ENCODE measurements at regions not wholly inside any gene's neighbourhood (a gene's known extent, or its start where the extent isn't known, plus 50 kb on each side); places are given as distances from the start of the nearest gene placed in this dataset.

GRCh38 chr14:101380512-101380911 is 180.8 kb upstream of the DIO3 start:
- H3K9ac ChIP-seq (ENCODE audit: insufficient read depth, low read depth, low read length), result no peak overlapping the region
- no peaks in the 10 kb centered on the region for H3K79me2 ChIP-seq (ENCODE audit: insufficient read depth, low read length)
- POLR2A ChIA-PET, result no interaction called here
- no peak for FAIRE-seq
- no peak overlapping the region for H3K4me2 ChIP-seq (ENCODE audit: low read depth, low read length)
- H3K36me3 ChIP-seq (replicated peaks in 1 of 2; ENCODE audit: control insufficient read depth in 1 of 2, insufficient read depth in 2 of 2, low read length in 2 of 2), result no peaks in the 10 kb centered on the region
- peaks cover 14% of the 10 kb centered on the region; the same call in 1 of the 2 replicates for H3K9me3 ChIP-seq (ENCODE audit: low read length)
- ATAC-seq, result no peak
- no peak for DNase-seq (ENCODE audit: low spot score)
- intact Hi-C loops (cut with micrococcal nuclease; ENCODE audit: unreplicated experiment) (no loop called here), in situ Hi-C loops (cut with HindIII; ENCODE audit: extremely low pct_ligation_motif_present, low pct_unique_long_range_greater_than_20kb) (no loop called here)
- WGBS (ENCODE audit: low lambda C conversion rate), result 0% methylated on average over 3 of the region's 3 CpGs
- no peaks in the 10 kb centered on the region for H4K20me1 ChIP-seq (ENCODE audit: insufficient read depth, low read length)
- H3K27ac ChIP-seq (ENCODE audit: extremely low read length, insufficient read depth, low read length), result no peak overlapping the region
- H3K4me1 ChIP-seq (ENCODE audit: insufficient read depth, low read length), result no peaks in the 10 kb centered on the region
- H3K4me3 ChIP-seq (replicated peaks in 1 of 3; ENCODE audit: insufficient read depth in 1 of 3, low read depth in 2 of 3, low read length in 3 of 3), result no peak overlapping the region
- no peak overlapping the region for H2AFZ ChIP-seq (ENCODE audit: low read length)
- no TSS peak for BruUV-seq (replicated peaks)
- CTCF ChIA-PET (ENCODE audit: low intra/inter-chr PET ratio, low total read pairs), result no interaction called here
- H3K27me3 ChIP-seq (ENCODE audit: control insufficient read depth in 1 of 2, insufficient read depth in 2 of 2, low read length in 2 of 2), result no peaks in the 10 kb centered on the region
- TF ChIP-seq NFATC3 (CRISPR knock-in tag; IDR thresholded peaks at IDR 0.05) (no peak), TFDP2 (CRISPR knock-in tag; IDR thresholded peaks at IDR 0.05) (no peak), RNF219 (CRISPR knock-in tag; IDR thresholded peaks at IDR 0.05) (no peak), FOSL2 (CRISPR knock-in tag; IDR thresholded peaks at IDR 0.05) (no peak), ZMAT5 (CRISPR knock-in tag; IDR thresholded peaks at IDR 0.05; ENCODE audit: borderline replicate concordance, low read depth) (no peak), SP5 (CRISPR knock-in tag; IDR thresholded peaks at IDR 0.05; ENCODE audit: borderline replicate concordance, low read depth) (no peak), ZNF225 (CRISPR knock-in tag; IDR thresholded peaks at IDR 0.05) (no peak), TP53 (CRISPR knock-in tag; conservative IDR thresholded peaks at IDR 0.05) (no peak), DNMT1 (CRISPR knock-in tag; IDR thresholded peaks at IDR 0.05) (no peak), ZNF598 (CRISPR knock-in tag; IDR thresholded peaks at IDR 0.05; ENCODE audit: borderline replicate concordance) (no peak), HNF4G (IDR thresholded peaks at IDR 0.05; ENCODE audit: borderline replicate concordance, low read depth, low read length) (no peak), HNF4G (CRISPR knock-in tag; IDR thresholded peaks at IDR 0.05; ENCODE audit: borderline replicate concordance, low read depth) (no peak), SP1 (IDR thresholded peaks at IDR 0.05) (no peak), SP1 (CRISPR knock-in tag; IDR thresholded peaks at IDR 0.05) (no peak), ZNF318 (CRISPR knock-in tag; IDR thresholded peaks at IDR 0.05) (no peak)
